ENCODE measurements at regions not wholly inside any gene's neighbourhood (a gene's known extent, or its start where the extent isn't known, plus 50 kb on each side); places are given as distances from the start of the nearest gene placed in this dataset.

- no peak overlapping the region for H2AFZ ChIP-seq (ENCODE audit: low read length)
- DNase-seq (ENCODE audit: low read depth in 2 of 2), result no peak
- no peak for TF ChIP-seq EZH2 (IDR thresholded peaks at IDR 0.05; ENCODE audit: low read length, missing control alignments)
- no peak for TF ChIP-seq CTCF (conservative IDR thresholded peaks at IDR 0.05 in 1 of 2, IDR thresholded peaks at IDR 0.05 in 1 of 2; ENCODE audit: low read depth in 1 of 2, low read length in 2 of 2)
These were observed 90.5 kb upstream of the FBXO11 start for GRCh38 chr2:47996808-47997207.

GRCh38 chr2:47999512-47999911, 93.2 kb upstream of the FBXO11 start:
- no peaks in the 10 kb centered on the region for H4K20me1 ChIP-seq (ENCODE audit: control insufficient read depth, extremely low read depth, insufficient read depth, low read length)
- no peaks in the 10 kb centered on the region for H3K79me2 ChIP-seq (ENCODE audit: control insufficient read depth, insufficient read depth, low read length)
- no peaks in the 10 kb centered on the region for H3K36me3 ChIP-seq (ENCODE audit: control insufficient read depth, insufficient read depth, low read length)
- H3K27me3 ChIP-seq (ENCODE audit: control insufficient read depth, insufficient read depth, low read length), result no peaks in the 10 kb centered on the region
- H3K4me3 ChIP-seq (replicated peaks in 1 of 4; ENCODE audit: control extremely low read depth in 1 of 4, insufficient read depth in 1 of 4, low read depth in 3 of 4, low read length in 4 of 4), result no peak overlapping the region
- no peaks in the 10 kb centered on the region for H3K9me3 ChIP-seq (ENCODE audit: control insufficient read depth, insufficient read depth, low read depth, low read length)
- no peak overlapping the region for H2AFZ ChIP-seq (ENCODE audit: low read length)
- no peak overlapping the region for H3K4me2 ChIP-seq (ENCODE audit: extremely low read depth, insufficient read depth, low read length)
- no peaks in the 10 kb centered on the region for H3K4me1 ChIP-seq (ENCODE audit: control insufficient read depth, extremely low read depth, insufficient read depth, low read length)
- no peak overlapping the region for H3K9ac ChIP-seq (ENCODE audit: insufficient read depth, low read length)
- TF ChIP-seq CTCF (conservative IDR thresholded peaks at IDR 0.05 in 1 of 2, IDR thresholded peaks at IDR 0.05 in 1 of 2; ENCODE audit: low read depth in 1 of 2, low read length in 2 of 2) (no peak), EZH2 (IDR thresholded peaks at IDR 0.05; ENCODE audit: low read length, missing control alignments) (no peak)
- H3K27ac ChIP-seq (ENCODE audit: insufficient read depth, low read length), result no peak overlapping the region
- DNase-seq (ENCODE audit: low read depth in 2 of 2), result no peak

More at GRCh38 chr2:47996808-47997207, 90.5 kb upstream of the FBXO11 start:
- no peaks in the 10 kb centered on the region for H3K36me3 ChIP-seq (ENCODE audit: control insufficient read depth, insufficient read depth, low read length)
- H3K4me3 ChIP-seq (replicated peaks in 1 of 4; ENCODE audit: control extremely low read depth in 1 of 4, insufficient read depth in 1 of 4, low read depth in 3 of 4, low read length in 4 of 4), result no peak overlapping the region
- H3K9ac ChIP-seq (ENCODE audit: insufficient read depth, low read length), result no peak overlapping the region
- no peaks in the 10 kb centered on the region for H3K79me2 ChIP-seq (ENCODE audit: control insufficient read depth, insufficient read depth, low read length)
- no peaks in the 10 kb centered on the region for H3K9me3 ChIP-seq (ENCODE audit: control insufficient read depth, insufficient read depth, low read depth, low read length)
- H3K4me2 ChIP-seq (ENCODE audit: extremely low read depth, insufficient read depth, low read length), result no peak overlapping the region
- no peaks in the 10 kb centered on the region for H3K27me3 ChIP-seq (ENCODE audit: control insufficient read depth, insufficient read depth, low read length)
- no peaks in the 10 kb centered on the region for H3K4me1 ChIP-seq (ENCODE audit: control insufficient read depth, extremely low read depth, insufficient read depth, low read length)
- H3K27ac ChIP-seq (ENCODE audit: insufficient read depth, low read length), result no peak overlapping the region
- no peaks in the 10 kb centered on the region for H4K20me1 ChIP-seq (ENCODE audit: control insufficient read depth, extremely low read depth, insufficient read depth, low read length)

- no peaks in the 10 kb centered on the region for H3K9me3 ChIP-seq (ENCODE audit: control insufficient read depth, insufficient read depth, low read depth, low read length)
- H4K20me1 ChIP-seq (ENCODE audit: control insufficient read depth, extremely low read depth, insufficient read depth, low read length), result no peaks in the 10 kb centered on the region
- H3K27ac ChIP-seq (ENCODE audit: insufficient read depth, low read length), result no peak overlapping the region
- H3K4me1 ChIP-seq (ENCODE audit: control insufficient read depth, extremely low read depth, insufficient read depth, low read length), result no peaks in the 10 kb centered on the region
- TF ChIP-seq EZH2 (IDR thresholded peaks at IDR 0.05; ENCODE audit: low read length, missing control alignments) (no peak), CTCF (conservative IDR thresholded peaks at IDR 0.05 in 1 of 2, IDR thresholded peaks at IDR 0.05 in 1 of 2; ENCODE audit: low read depth in 1 of 2, low read length in 2 of 2) (no peak)
- H3K36me3 ChIP-seq (ENCODE audit: control insufficient read depth, insufficient read depth, low read length), result no peaks in the 10 kb centered on the region
- H3K4me3 ChIP-seq (replicated peaks in 1 of 4; ENCODE audit: control extremely low read depth in 1 of 4, insufficient read depth in 1 of 4, low read depth in 3 of 4, low read length in 4 of 4), result no peak overlapping the region
- H3K27me3 ChIP-seq (ENCODE audit: control insufficient read depth, insufficient read depth, low read length), result no peaks in the 10 kb centered on the region
- DNase-seq (ENCODE audit: low read depth in 2 of 2), result no peak
- H2AFZ ChIP-seq (ENCODE audit: low read length), result no peak overlapping the region
- H3K4me2 ChIP-seq (ENCODE audit: extremely low read depth, insufficient read depth, low read length), result no peak overlapping the region
- no peak overlapping the region for H3K9ac ChIP-seq (ENCODE audit: insufficient read depth, low read length)
- no peaks in the 10 kb centered on the region for H3K79me2 ChIP-seq (ENCODE audit: control insufficient read depth, insufficient read depth, low read length)
These were observed 95.2 kb upstream of the FBXO11 start for GRCh38 chr2:48001498-48001897.
